Muscle layer of colon (tissue), 2 donors: ENCODE measurements at regions not wholly inside any gene's neighbourhood (a gene's known extent, or its start where the extent isn't known, plus 50 kb on each side); places are given as distances from the start of the nearest gene placed in this dataset.

Experiments used
- H3K27ac ChIP-seq: one replicate; pipeline ENCODE4 v1.7.0; 2013; ENCODE audit warnings: low read depth, mild to moderate bottlenecking, low read length, moderate library complexity
- H3K27me3 ChIP-seq, 2 donors: one replicate each; pipeline ENCODE4 v1.7.0; 2013; ENCODE audit warnings: low read length in 2 of 2, mild to moderate bottlenecking in 2 of 2; ENCODE audit not compliant: insufficient read depth in 2 of 2, control insufficient read depth in 1 of 2
- H3K36me3 ChIP-seq: one replicate; pipeline ENCODE4 v1.7.0; 2013; ENCODE audit warnings: mild to moderate bottlenecking, low read length; ENCODE audit not compliant: insufficient read depth
- H3K4me1 ChIP-seq: one replicate; pipeline ENCODE4 v1.7.0; 2013; ENCODE audit warnings: mild to moderate bottlenecking, low read length; ENCODE audit not compliant: insufficient read depth
- H3K4me3 ChIP-seq, 2 donors: one replicate each; pipeline ENCODE4 v1.7.0; 2013; ENCODE audit warnings: low read length in 2 of 2, low read depth in 1 of 2, mild to moderate bottlenecking in 1 of 2, moderate library complexity in 1 of 2
- H3K9ac ChIP-seq: one replicate; pipeline ENCODE4 v1.7.0; 2013; ENCODE audit warnings: low read length
- H3K9me3 ChIP-seq: one replicate; pipeline ENCODE4 v1.7.0; 2013; ENCODE audit warnings: mild to moderate bottlenecking, low read length
- donor health status: abdominal sarcoma.
- donor health status: Adenocarcinoma of cecum.

GRCh38 chr1:98399218-98399617 lies 262.3 kb upstream of the SNX7 start:
- H3K36me3 ChIP-seq, result no peaks in the 10 kb centered on the region
- no peak overlapping the region for H3K4me3 ChIP-seq
- peaks cover 3% of the 10 kb centered on the region for H3K4me1 ChIP-seq

GRCh38 chr1:98398649-98399048 lies 262.9 kb upstream of the SNX7 start:
- Histone ChIP-seq H3K27me3 (no peaks in the 10 kb centered on the region), H3K4me3 (no peak overlapping the region), H3K9ac (no peak overlapping the region), H3K27ac (no peak overlapping the region), H3K36me3 (no peaks in the 10 kb centered on the region), H3K4me1 (peaks cover 3% of the 10 kb centered on the region), H3K9me3 (no peaks in the 10 kb centered on the region)

More at GRCh38 chr1:98399218-98399617, 262.3 kb upstream of the SNX7 start:
- H3K9ac ChIP-seq, result no peak overlapping the region
- H3K27ac ChIP-seq, result no peak overlapping the region
- no peaks in the 10 kb centered on the region for H3K27me3 ChIP-seq
- no peaks in the 10 kb centered on the region for H3K9me3 ChIP-seq

- no peak overlapping the region for H3K9ac ChIP-seq
- no peaks in the 10 kb centered on the region for H3K27me3 ChIP-seq
- H3K4me1 ChIP-seq, result peaks cover 2% of the 10 kb centered on the region
- no peaks in the 10 kb centered on the region for H3K9me3 ChIP-seq
- no peak overlapping the region for H3K4me3 ChIP-seq
- H3K36me3 ChIP-seq, result no peaks in the 10 kb centered on the region
- no peak overlapping the region for H3K27ac ChIP-seq
Measured at GRCh38 chr1:98398092-98398491, 263.4 kb upstream of the SNX7 start.

- Histone ChIP-seq H3K27ac (no peak overlapping the region), H3K27me3 (no peaks in the 10 kb centered on the region), H3K9ac (no peak overlapping the region), H3K36me3 (no peaks in the 10 kb centered on the region), H3K9me3 (no peaks in the 10 kb centered on the region), H3K4me1 (no peaks in the 10 kb centered on the region), H3K4me3 (no peak overlapping the region)
Measured at GRCh38 chr1:98393719-98394118, 267.8 kb upstream of the SNX7 start.

GRCh38 chr1:98391175-98391574 lies 270.3 kb upstream of the SNX7 start:
- Histone ChIP-seq H3K9me3 (no peaks in the 10 kb centered on the region), H3K9ac (no peak overlapping the region), H3K36me3 (no peaks in the 10 kb centered on the region), H3K27me3 (no peaks in the 10 kb centered on the region), H3K4me3 (no peak overlapping the region), H3K4me1 (no peaks in the 10 kb centered on the region), H3K27ac (no peak overlapping the region)

- no peaks in the 10 kb centered on the region for H3K9me3 ChIP-seq
- no peaks in the 10 kb centered on the region for H3K36me3 ChIP-seq
- H3K27ac ChIP-seq, result no peak overlapping the region
- H3K4me1 ChIP-seq, result no peaks in the 10 kb centered on the region
- H3K4me3 ChIP-seq, result no peak overlapping the region
- no peak overlapping the region for H3K9ac ChIP-seq
- H3K27me3 ChIP-seq, result no peaks in the 10 kb centered on the region
Measured at GRCh38 chr1:98389809-98390208, 271.7 kb upstream of the SNX7 start.

- no peak overlapping the region for H3K9ac ChIP-seq
- no peak overlapping the region for H3K27ac ChIP-seq
- H3K27me3 ChIP-seq, result no peaks in the 10 kb centered on the region
- H3K4me1 ChIP-seq, result no peaks in the 10 kb centered on the region
- H3K36me3 ChIP-seq, result no peaks in the 10 kb centered on the region
- H3K9me3 ChIP-seq, result no peaks in the 10 kb centered on the region
- no peak overlapping the region for H3K4me3 ChIP-seq
Measured at GRCh38 chr1:98388441-98388840, 273.1 kb upstream of the SNX7 start.

GRCh38 chr1:98387701-98388100 lies 273.8 kb upstream of the SNX7 start:
- Histone ChIP-seq H3K4me1 (no peaks in the 10 kb centered on the region), H3K9ac (no peak overlapping the region), H3K36me3 (no peaks in the 10 kb centered on the region), H3K9me3 (no peaks in the 10 kb centered on the region), H3K27me3 (no peaks in the 10 kb centered on the region), H3K27ac (no peak overlapping the region), H3K4me3 (no peak overlapping the region)

GRCh38 chr1:98386675-98387440 lies 274.7 kb upstream of the SNX7 start:
- Histone ChIP-seq H3K4me3 (no peak overlapping the region), H3K9me3 (no peaks in the 10 kb centered on the region), H3K27me3 (no peaks in the 10 kb centered on the region), H3K9ac (no peak overlapping the region), H3K36me3 (no peaks in the 10 kb centered on the region), H3K27ac (no peak overlapping the region), H3K4me1 (no peaks in the 10 kb centered on the region)

- no peaks in the 10 kb centered on the region for H3K9me3 ChIP-seq
- no peaks in the 10 kb centered on the region for H3K4me1 ChIP-seq
- H3K27ac ChIP-seq, result no peak overlapping the region
- no peak overlapping the region for H3K4me3 ChIP-seq
- H3K9ac ChIP-seq, result no peak overlapping the region
- H3K27me3 ChIP-seq, result no peaks in the 10 kb centered on the region
- no peaks in the 10 kb centered on the region for H3K36me3 ChIP-seq
Measured at GRCh38 chr1:98385652-98386051, 275.9 kb upstream of the SNX7 start.

GRCh38 chr1:98384461-98385141 lies 276.9 kb upstream of the SNX7 start:
- Histone ChIP-seq H3K9me3 (no peaks in the 10 kb centered on the region), H3K27ac (no peak overlapping the region), H3K9ac (no peak overlapping the region), H3K36me3 (no peaks in the 10 kb centered on the region), H3K27me3 (no peaks in the 10 kb centered on the region), H3K4me3 (no peak overlapping the region), H3K4me1 (no peaks in the 10 kb centered on the region)
